NCI-H1048 (cell line): ENCODE measurements at regions not wholly inside any gene's neighbourhood (a gene's known extent, or its start where the extent isn't known, plus 50 kb on each side); places are given as distances from the start of the nearest gene placed in this dataset.

ENCODE experiments used
- DNase-seq: peaks from one replicate; lab custom pipeline; 2025; lab: John Stamatoyannopoulos, UW

- DNase-seq: no peak
Measured at GRCh38 chr1:99571092-99571734, 74.7 kb upstream of the PALMD start.

GRCh38 chr1:99573431-99574217 is 72.3 kb upstream of the PALMD start:
- peak; percentile 34 for DNase-seq

GRCh38 chr1:99577313-99577712 is 68.6 kb upstream of the PALMD start:
- no peak for DNase-seq

GRCh38 chr1:99579691-99580172 is 66.2 kb upstream of the PALMD start:
- DNase-seq: no peak

- no peak for DNase-seq
Measured at GRCh38 chr1:99580451-99580850, 65.5 kb upstream of the PALMD start.

- DNase-seq: no peak
Measured at GRCh38 chr1:99587008-99587407, 58.9 kb upstream of the PALMD start.

- DNase-seq: peak; percentile 71
Measured at GRCh38 chr1:99589186-99589636, 56.7 kb upstream of the PALMD start.

GRCh38 chr1:99590578-99591209 is 55.2 kb upstream of the PALMD start:
- no peak for DNase-seq

GRCh38 chr1:99591886-99592285 is 54.0 kb upstream of the PALMD start:
- DNase-seq: no peak

- DNase-seq: no peak
Measured at GRCh38 chr1:99594205-99594604, 51.7 kb upstream of the PALMD start.

- DNase-seq: no peak
Measured at GRCh38 chr1:99595041-99595440, 50.9 kb upstream of the PALMD start.

GRCh38 chr1:99595441-99595840 is 50.5 kb upstream of the PALMD start:
- DNase-seq: no peak
